HG03196 (cell line): ENCODE measurements at regions not wholly inside any gene's neighbourhood (a gene's known extent, or its start where the extent isn't known, plus 50 kb on each side); places are given as distances from the start of the nearest gene placed in this dataset.
A peak's percentile ranks its signal among the peaks of the same experiment; 100 is the strongest.

Source experiments
- ATAC-seq: cut with Tn5 transposase; IDR thresholded peaks from one replicate; pipeline ENCODE4 v1.9.1; 2021; ENCODE audit not compliant: unreplicated experiment

- ATAC-seq, result no peak
Measured at GRCh38 chr12:77630790-77631445, 199.8 kb upstream of the NAV3 start.

GRCh38 chr12:77630344-77630743 lies 200.3 kb upstream of the NAV3 start:
- ATAC-seq, result no peak

- ATAC-seq, result no peak
Measured at GRCh38 chr12:77629141-77629540, 201.6 kb upstream of the NAV3 start.

DNA sequence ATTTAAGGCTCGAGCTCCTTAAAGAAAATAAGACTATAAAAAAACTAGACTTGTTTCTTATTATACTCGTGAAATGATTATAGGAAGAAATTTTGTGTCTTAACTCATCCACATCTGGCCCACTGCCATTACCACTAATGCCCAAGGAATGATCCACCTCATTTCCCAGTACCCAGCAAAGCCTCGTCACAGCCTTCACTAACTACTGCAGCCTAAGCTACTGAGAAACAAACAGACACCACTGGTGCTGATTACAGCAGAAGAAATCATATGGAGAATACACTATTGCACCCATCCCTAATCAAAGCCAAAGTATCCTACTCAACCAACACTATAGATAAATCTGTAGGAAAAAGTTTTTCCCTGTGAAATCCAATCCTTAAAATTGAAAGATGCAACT lies 205.3 kb upstream of the NAV3 start:
- no peak for ATAC-seq

DNA sequence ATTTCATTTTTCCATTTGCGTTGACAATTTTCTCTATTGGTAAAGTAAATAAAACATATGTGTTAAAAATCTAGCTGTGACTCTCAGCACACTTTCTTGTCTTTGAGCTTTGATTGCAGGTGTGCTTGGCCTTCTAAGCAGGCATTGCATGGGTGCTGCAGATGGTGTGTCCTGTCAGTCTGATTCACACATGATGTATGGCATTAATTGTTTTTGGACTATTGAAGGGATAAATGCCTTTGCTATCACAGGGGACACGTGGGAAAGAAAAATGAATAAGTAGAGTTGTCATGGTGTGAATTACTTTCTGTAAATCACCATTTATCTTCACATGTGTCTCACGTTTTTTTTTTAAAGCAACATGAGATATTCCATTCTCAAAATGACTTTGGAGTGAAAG lies 211.3 kb upstream of the NAV3 start:
- no peak for ATAC-seq

DNA sequence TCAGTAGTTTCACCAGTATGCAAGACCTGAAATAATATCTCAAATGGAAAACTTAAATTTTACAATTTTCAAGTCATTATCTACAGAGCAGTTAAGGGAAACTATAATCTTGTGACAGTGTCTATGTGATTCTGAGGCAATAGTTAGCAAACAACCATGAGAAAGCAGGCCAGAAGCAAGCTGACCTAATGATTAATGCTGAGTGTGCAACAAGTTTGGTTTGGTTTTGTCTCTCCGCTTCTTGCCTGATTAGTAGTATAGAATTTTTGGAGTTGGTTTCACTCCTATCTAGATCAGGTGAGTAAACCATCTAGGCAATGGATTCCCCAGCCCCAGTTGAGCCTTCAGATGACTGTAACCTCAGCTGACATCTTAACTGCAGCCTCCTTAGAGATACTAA lies 212.9 kb upstream of the NAV3 start:
- no peak for ATAC-seq

GRCh38 chr12:77615332-77615731 lies 215.4 kb upstream of the NAV3 start:
- no peak for ATAC-seq

GRCh38 chr12:77613411-77613810 lies 217.3 kb upstream of the NAV3 start:
- no peak for ATAC-seq

DNA sequence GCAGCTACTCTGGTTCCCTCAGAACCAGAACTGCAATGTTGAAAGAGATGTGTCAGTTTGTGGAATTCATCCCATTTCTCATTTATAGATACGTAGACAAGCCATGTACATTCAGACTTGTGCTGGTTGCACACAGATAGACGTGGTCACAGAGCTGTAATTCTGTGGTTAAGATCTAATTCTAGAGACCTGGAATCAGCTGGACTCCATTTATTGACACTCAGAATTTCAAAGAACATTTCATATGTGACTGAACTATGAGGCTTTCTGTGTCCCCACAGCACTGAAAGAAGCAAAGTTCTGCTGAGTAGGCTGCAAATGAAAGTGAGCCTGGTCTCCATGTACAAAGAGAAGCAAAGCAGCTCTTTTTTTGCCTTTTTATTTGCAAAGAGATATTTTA lies 220.2 kb upstream of the NAV3 start:
- no peak for ATAC-seq

GRCh38 chr12:77609016-77609415 lies 221.7 kb upstream of the NAV3 start:
- no peak for ATAC-seq

GRCh38 chr12:77608271-77608824 lies 222.3 kb upstream of the NAV3 start:
- ATAC-seq, result no peak

DNA sequence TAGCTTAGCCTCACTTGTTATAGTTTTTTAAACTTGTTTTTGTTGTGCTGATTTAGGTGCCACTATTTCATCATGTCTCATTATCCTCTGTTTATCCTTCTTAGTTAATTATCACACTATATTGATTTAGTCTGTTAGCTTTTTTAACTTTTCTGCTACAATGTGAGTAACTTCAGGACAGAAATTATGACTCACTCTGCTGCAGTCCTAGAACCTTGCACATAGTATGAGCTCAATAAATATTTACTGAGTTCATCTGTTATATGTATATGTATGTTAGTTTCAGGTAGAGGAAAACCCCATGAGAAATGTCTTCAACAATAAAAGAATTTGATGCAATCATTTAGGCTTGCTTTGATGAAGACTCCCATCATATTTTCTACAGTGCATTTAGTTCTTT lies 224.3 kb upstream of the NAV3 start:
- peak; percentile 55 for ATAC-seq

DNA sequence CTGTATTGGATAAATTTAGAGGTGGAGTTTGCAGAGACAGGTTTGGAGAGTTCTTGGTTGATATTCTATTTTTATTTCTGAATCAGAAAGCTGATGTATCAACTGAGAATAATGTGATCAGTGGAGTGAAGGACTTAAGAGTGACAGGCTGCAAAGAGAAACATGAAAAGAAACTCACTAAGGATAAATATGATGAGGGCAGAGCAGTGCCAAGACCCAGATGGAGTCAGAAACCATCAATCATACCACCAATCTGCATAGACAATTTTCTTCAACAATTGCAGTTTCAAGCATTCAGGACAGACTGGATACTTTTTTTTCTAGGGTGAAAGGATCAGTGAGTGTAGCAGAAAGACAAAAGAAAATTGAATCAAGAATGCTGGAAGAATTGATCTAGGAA lies 226.7 kb upstream of the NAV3 start:
- no peak for ATAC-seq

DNA sequence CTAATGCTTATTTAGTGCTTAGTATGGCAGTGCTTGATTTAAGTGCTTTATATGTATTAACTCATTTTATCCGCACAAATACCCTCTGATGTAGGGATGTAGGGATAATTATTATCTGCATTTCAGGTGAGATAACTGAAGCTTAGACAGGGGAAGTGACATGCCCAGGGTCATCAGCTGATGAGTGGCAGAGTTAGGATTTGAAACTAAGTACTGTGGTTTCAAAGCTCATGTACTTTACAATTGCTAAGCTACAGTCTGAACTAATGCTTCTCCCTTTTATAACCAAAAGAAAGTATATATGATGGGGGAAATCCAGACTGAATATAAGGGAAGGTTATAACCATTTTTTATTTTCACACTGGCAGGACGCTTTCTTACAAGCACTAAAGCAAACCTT lies 229.6 kb upstream of the NAV3 start:
- ATAC-seq, result peak; percentile 55

DNA sequence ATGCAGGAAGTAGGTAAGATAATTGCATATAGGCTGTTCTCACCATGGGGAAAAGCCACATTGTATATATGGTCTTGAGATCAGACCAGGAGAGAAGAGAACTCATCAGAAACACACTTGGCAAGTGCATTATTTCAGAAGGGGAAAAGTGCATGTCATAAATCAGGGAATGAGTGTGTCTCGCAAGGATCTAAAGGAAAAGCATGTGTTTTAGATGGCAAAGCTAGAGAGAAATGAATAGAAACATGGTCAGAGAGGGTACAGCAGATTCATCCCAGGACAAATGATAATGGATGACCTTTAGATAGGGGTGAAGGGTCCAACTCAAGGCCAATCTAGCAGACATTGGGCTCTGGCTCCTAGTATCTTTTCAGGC lies 230.2 kb upstream of the NAV3 start:
- ATAC-seq, result no peak

- ATAC-seq, result peak; percentile 84
Measured at GRCh38 chr12:77599782-77600467, 230.8 kb upstream of the NAV3 start.

- no peak for ATAC-seq
Measured at GRCh38 chr12:77594366-77594765, 236.3 kb upstream of the NAV3 start.

GRCh38 chr12:77592836-77593235 lies 237.9 kb upstream of the NAV3 start:
- ATAC-seq, result no peak

GRCh38 chr12:77591959-77592743 lies 238.5 kb upstream of the NAV3 start:
- ATAC-seq, result no peak

- no peak for ATAC-seq
Measured at GRCh38 chr12:77590306-77590705, 240.4 kb upstream of the NAV3 start.

DNA sequence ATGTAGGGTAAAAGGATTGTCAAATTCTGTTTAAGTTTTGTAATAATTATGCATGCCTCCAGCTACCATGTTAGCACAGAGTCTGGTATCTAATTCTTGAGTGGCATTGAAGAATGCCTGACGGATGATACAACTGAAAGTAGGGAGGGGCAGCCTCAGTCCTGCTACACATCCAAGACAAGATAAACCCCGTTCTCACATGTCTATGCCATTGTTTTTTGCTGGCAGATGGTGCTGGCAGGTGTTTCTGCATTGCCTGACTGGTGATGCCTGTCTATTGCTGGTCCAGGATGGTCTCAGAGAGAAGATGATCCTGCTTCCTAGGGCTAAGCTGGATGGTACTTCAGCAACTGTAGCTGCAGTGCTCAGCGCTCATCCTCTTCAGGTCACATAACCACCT lies 245.8 kb upstream of the NAV3 start:
- no peak for ATAC-seq
